SU-DHL-6 (cell line): ENCODE measurements at regions not wholly inside any gene's neighbourhood (a gene's known extent, or its start where the extent isn't known, plus 50 kb on each side); places are given as distances from the start of the nearest gene placed in this dataset.

Experiments used
- EZH2phosphoT487 ChIP-seq: fragments of 200-600 bp; sonication (generic), shearing (Covaris generic); conservative IDR thresholded peaks from 2 replicates; pipeline ENCODE4 v1.6.1; 2018; ENCODE audit warnings: mild to moderate bottlenecking, antibody characterized with exemption, low read length, moderate library complexity, mixed read lengths
- TF ChIP-seq, protein P1 (sequence below): fragments of 200-600 bp; sonication (generic); IDR thresholded peaks from one replicate; pipeline ENCODE4 v1.5.1; 2017; ENCODE audit warnings: antibody characterized with exemption, mild to moderate bottlenecking, low read length, moderate library complexity; ENCODE audit not compliant: insufficient read depth, poor library complexity, severe bottlenecking

GRCh38 chr3:101123081-101123480 is 129.9 kb upstream of the ABI3BP start:
- TF ChIP-seq, protein P1, sequence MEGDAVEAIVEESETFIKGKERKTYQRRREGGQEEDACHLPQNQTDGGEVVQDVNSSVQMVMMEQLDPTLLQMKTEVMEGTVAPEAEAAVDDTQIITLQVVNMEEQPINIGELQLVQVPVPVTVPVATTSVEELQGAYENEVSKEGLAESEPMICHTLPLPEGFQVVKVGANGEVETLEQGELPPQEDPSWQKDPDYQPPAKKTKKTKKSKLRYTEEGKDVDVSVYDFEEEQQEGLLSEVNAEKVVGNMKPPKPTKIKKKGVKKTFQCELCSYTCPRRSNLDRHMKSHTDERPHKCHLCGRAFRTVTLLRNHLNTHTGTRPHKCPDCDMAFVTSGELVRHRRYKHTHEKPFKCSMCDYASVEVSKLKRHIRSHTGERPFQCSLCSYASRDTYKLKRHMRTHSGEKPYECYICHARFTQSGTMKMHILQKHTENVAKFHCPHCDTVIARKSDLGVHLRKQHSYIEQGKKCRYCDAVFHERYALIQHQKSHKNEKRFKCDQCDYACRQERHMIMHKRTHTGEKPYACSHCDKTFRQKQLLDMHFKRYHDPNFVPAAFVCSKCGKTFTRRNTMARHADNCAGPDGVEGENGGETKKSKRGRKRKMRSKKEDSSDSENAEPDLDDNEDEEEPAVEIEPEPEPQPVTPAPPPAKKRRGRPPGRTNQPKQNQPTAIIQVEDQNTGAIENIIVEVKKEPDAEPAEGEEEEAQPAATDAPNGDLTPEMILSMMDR = no peak
- no peak for TF ChIP-seq EZH2phosphoT487
